Adrenal gland (tissue), 5 donors: ENCODE measurements at regions not wholly inside any gene's neighbourhood (a gene's known extent, or its start where the extent isn't known, plus 50 kb on each side); places are given as distances from the start of the nearest gene placed in this dataset.

Experiments used
- POLR2A ChIP-seq, 2 donors: fragments of 450-650 bp; IDR thresholded peaks; one replicate each; pipeline ENCODE4 v1.6.1; 2017; ENCODE audit warnings: antibody characterized with exemption in 2 of 2, mild to moderate bottlenecking in 2 of 2, moderate library complexity in 1 of 2
- TF ChIP-seq, protein P1 (sequence below), 6 experiments: fragments of 450-650 bp in 4 of 6; fragments of 200-600 bp in 2 of 6; sonication (generic) in 1 of 6; IDR thresholded peaks; 1 replicate in 5 of 6; 2 replicates in 1 of 6; pipeline versions ENCODE4 v1.5.1 to v1.8.0; 2016 to 2021; ENCODE audit warnings: antibody characterized with exemption in 6 of 6, mild to moderate bottlenecking in 2 of 6, moderate library complexity in 1 of 6
- donor health status: DM: no; HTN: no; CAD: no.

DNA sequence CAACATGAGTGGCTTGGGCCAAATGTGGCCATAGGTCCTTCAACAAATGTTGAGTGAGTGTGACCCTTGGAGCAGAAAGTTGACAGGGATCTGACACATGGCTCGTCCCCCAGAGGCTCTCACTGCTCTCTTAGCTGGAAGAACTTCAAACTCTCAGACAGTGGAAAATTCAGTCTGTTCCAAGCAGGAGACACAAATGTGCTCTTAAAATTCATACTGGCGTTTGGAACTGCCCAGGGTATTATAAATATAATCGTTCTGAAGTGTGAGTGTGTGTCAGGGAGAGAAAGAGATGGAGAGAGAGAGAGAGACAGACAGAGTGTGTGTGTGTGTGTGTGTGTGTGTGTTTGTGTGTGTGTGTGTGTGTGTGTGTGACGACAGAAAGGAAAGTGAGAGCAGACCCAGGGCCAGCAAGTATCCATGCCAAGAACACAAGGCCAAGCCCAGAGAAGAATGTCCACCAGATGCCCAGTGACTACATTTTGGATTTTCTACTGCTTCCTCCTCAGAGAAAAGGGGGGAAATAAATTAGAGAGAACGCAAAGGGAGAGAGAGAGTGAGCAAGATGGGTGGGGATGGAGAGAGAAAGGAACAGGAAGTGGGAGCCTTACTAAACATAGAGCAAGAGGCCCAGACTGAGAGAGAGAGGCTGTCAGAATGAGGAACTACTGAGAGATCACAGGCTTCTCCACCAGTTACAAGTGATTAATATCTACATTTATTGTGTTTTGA, 193.6 kb upstream of the NUDT4 start:
- no peak for TF ChIP-seq POLR2A (IDR thresholded peaks at IDR 0.05)
- TF ChIP-seq, protein P1, sequence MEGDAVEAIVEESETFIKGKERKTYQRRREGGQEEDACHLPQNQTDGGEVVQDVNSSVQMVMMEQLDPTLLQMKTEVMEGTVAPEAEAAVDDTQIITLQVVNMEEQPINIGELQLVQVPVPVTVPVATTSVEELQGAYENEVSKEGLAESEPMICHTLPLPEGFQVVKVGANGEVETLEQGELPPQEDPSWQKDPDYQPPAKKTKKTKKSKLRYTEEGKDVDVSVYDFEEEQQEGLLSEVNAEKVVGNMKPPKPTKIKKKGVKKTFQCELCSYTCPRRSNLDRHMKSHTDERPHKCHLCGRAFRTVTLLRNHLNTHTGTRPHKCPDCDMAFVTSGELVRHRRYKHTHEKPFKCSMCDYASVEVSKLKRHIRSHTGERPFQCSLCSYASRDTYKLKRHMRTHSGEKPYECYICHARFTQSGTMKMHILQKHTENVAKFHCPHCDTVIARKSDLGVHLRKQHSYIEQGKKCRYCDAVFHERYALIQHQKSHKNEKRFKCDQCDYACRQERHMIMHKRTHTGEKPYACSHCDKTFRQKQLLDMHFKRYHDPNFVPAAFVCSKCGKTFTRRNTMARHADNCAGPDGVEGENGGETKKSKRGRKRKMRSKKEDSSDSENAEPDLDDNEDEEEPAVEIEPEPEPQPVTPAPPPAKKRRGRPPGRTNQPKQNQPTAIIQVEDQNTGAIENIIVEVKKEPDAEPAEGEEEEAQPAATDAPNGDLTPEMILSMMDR (IDR thresholded peaks at IDR 0.05) = no peak
